H1 (cell line): ENCODE measurements at regions not wholly inside any gene's neighbourhood (a gene's known extent, or its start where the extent isn't known, plus 50 kb on each side); places are given as distances from the start of the nearest gene placed in this dataset.

Experiments used
- CTCF ChIA-PET: fragments of 300-600 bp; sonication (Branson Sonifier 250); formaldehyde crosslinking; loops from one replicate; lab custom pipeline; 2021; ENCODE audit not compliant: partially characterized antibody; lab: Charles Lee
- POLR2A ChIA-PET: fragments of 300-600 bp; sonication (Branson Sonifier 250); formaldehyde crosslinking; loops from one replicate; lab custom pipeline; 2021; ENCODE audit warnings: inconsistent platforms; ENCODE audit not compliant: partially characterized antibody; lab: Charles Lee
- DNase-seq, 2 experiments: peaks; one replicate each; pipeline versions ENCODE4 v3.0.0 to v3.0.0-alpha.2; 2010 to 2022; ENCODE audit warnings: low spot score in 2 of 2, low read depth in 1 of 2, mixed read lengths in 1 of 2
- FAIRE-seq: peaks from 2 replicates; lab custom pipeline; 2011; peaks lifted over from hg19 to GRCh38; lab: Jason Lieb, UNC
- H2AFZ ChIP-seq: 2 replicates; pipeline ENCODE4 v1.8.1; 2012; ENCODE audit warnings: low read length, inconsistent platforms
- H2AK5ac ChIP-seq: 2 replicates; pipeline ENCODE4 v1.6.1; 2013; ENCODE audit warnings: low read depth, low read length
- H2BK120ac ChIP-seq: replicated peaks from 2 replicates; pipeline ENCODE3; 2013; ENCODE audit warnings: low read depth, low read length, inconsistent platforms
- H2BK12ac ChIP-seq: 2 replicates; pipeline ENCODE4 v1.6.1; 2013; ENCODE audit warnings: low read depth, low read length
- H2BK15ac ChIP-seq: 2 replicates; pipeline ENCODE4 v1.6.1; 2013; ENCODE audit warnings: low read length
- H2BK20ac ChIP-seq: 2 replicates; pipeline ENCODE4 v1.6.1; 2013; ENCODE audit warnings: low read length
- H2BK5ac ChIP-seq: 2 replicates; pipeline ENCODE4 v1.6.1; 2013; ENCODE audit warnings: low read depth, low read length
- H3K14ac ChIP-seq: 2 replicates; pipeline ENCODE4 v1.6.1; 2013; ENCODE audit warnings: inconsistent platforms; ENCODE audit not compliant: insufficient read length
- H3K18ac ChIP-seq: 2 replicates; pipeline ENCODE4 v1.6.1; 2013; ENCODE audit warnings: low read length; ENCODE audit errors: extremely low read depth
- H3K23ac ChIP-seq: 2 replicates; pipeline ENCODE4 v1.6.1; 2013; ENCODE audit warnings: inconsistent platforms; ENCODE audit not compliant: insufficient read length
- H3K23me2 ChIP-seq: 2 replicates; pipeline ENCODE4 v1.6.1; 2013; ENCODE audit warnings: low read depth, low read length
- H3K27ac ChIP-seq: 2 replicates; pipeline ENCODE4 v1.6.1; 2011; ENCODE audit warnings: low read depth, low read length, inconsistent platforms
- H3K27me3 ChIP-seq, 4 experiments: replicated peaks in 1 of 4; 1 replicate in 1 of 4; 2 replicates in 3 of 4; pipeline versions ENCODE4 v1.6.1 to v1.8.1; 2011 to 2013; ENCODE audit warnings: low read length in 3 of 4, mild to moderate bottlenecking in 3 of 4, inconsistent platforms in 2 of 4, mixed read lengths in 2 of 4, moderate library complexity in 1 of 4; ENCODE audit not compliant: control insufficient read depth in 3 of 4, insufficient read depth in 3 of 4; ENCODE audit errors: extremely low read depth in 1 of 4
- H3K36me3 ChIP-seq, 4 experiments: 2 replicates each; pipeline versions ENCODE4 v1.6.1 to v1.8.1; 2011 to 2013; ENCODE audit warnings: mild to moderate bottlenecking in 4 of 4, low read length in 3 of 4, moderate library complexity in 2 of 4, control low read depth in 1 of 4, inconsistent platforms in 1 of 4; ENCODE audit not compliant: insufficient read depth in 4 of 4, control insufficient read depth in 2 of 4
- H3K4ac ChIP-seq: replicated peaks from 2 replicates; pipeline ENCODE3; 2013; ENCODE audit warnings: low read length, low read depth, mixed read lengths, inconsistent platforms; ENCODE audit not compliant: insufficient read length
- H3K4me1 ChIP-seq, 4 experiments: replicated peaks in 1 of 4; 1 replicate in 1 of 4; 2 replicates in 3 of 4; pipeline versions ENCODE4 v1.6.1 to v1.8.1; 2011 to 2013; ENCODE audit warnings: low read length in 3 of 4, inconsistent platforms in 2 of 4, mixed read lengths in 1 of 4; ENCODE audit not compliant: insufficient read depth in 4 of 4, control insufficient read depth in 3 of 4
- H3K4me2 ChIP-seq, 2 experiments: 2 replicates each; pipeline versions ENCODE4 v1.6.1 to v1.8.1; 2011 to 2013; ENCODE audit warnings: low read depth in 2 of 2, low read length in 2 of 2, control low read depth in 1 of 2, inconsistent platforms in 1 of 2, mild to moderate bottlenecking in 1 of 2; ENCODE audit not compliant: insufficient read depth in 1 of 2
- H3K4me3 ChIP-seq, 4 experiments: fragments of 200-600, 300-600 bp in 1 of 4; sonication (generic), shearing (Covaris generic), sonication (Bioruptor Twin) in 1 of 4; 2 replicates each; pipeline versions ENCODE4 v1.5.1 to v1.8.1; 2011 to 2016; ENCODE audit warnings: low read length in 4 of 4, low read depth in 3 of 4, control low read depth in 2 of 4, inconsistent platforms in 2 of 4, mild to moderate bottlenecking in 2 of 4, mixed read lengths in 1 of 4, moderate library complexity in 1 of 4; ENCODE audit not compliant: insufficient read depth in 2 of 4; ENCODE audit errors: extremely low read depth in 1 of 4
- H3K56ac ChIP-seq: replicated peaks from 2 replicates; pipeline ENCODE3; 2013; ENCODE audit warnings: low read depth, mild to moderate bottlenecking, mixed read lengths, low read length, inconsistent platforms; ENCODE audit not compliant: insufficient read length
- H3K79me1 ChIP-seq: 2 replicates; pipeline ENCODE4 v1.6.1; 2013; ENCODE audit warnings: low read depth, low read length, control low read depth
- H3K79me2 ChIP-seq, 2 experiments: 2 replicates each; pipeline versions ENCODE4 v1.6.1 to v1.8.1; 2012 to 2013; ENCODE audit warnings: low read length in 2 of 2, mild to moderate bottlenecking in 2 of 2, inconsistent platforms in 1 of 2; ENCODE audit not compliant: insufficient read depth in 2 of 2, control insufficient read depth in 1 of 2
- H3K9ac ChIP-seq, 4 experiments: replicated peaks in 1 of 4; 1 replicate in 1 of 4; 2 replicates in 3 of 4; pipeline versions ENCODE4 v1.6.1 to v1.8.1; 2011 to 2013; ENCODE audit warnings: low read depth in 3 of 4, low read length in 3 of 4, control low read depth in 2 of 4, mild to moderate bottlenecking in 2 of 4, moderate library complexity in 2 of 4, inconsistent platforms in 1 of 4; ENCODE audit errors: extremely low read depth in 1 of 4
- H3K9me3 ChIP-seq, 2 experiments: 2 replicates each; pipeline versions ENCODE4 v1.6.1 to v1.8.1; 2012 to 2013; ENCODE audit warnings: mild to moderate bottlenecking in 2 of 2, moderate library complexity in 2 of 2, control low read depth in 1 of 2, inconsistent platforms in 1 of 2, low read depth in 1 of 2, low read length in 1 of 2, mixed read lengths in 1 of 2; ENCODE audit not compliant: insufficient read depth in 2 of 2
- H4K20me1 ChIP-seq, 2 experiments: replicated peaks in 1 of 2; 2 replicates each; pipeline versions ENCODE3 to v1.8.1; 2011 to 2013; ENCODE audit warnings: inconsistent platforms in 2 of 2, low read length in 2 of 2, mild to moderate bottlenecking in 1 of 2; ENCODE audit not compliant: insufficient read depth in 2 of 2, control insufficient read depth in 1 of 2
- H4K5ac ChIP-seq: 2 replicates; pipeline ENCODE4 v1.6.1; 2013; ENCODE audit warnings: low read length, low read depth, mixed read lengths, inconsistent platforms; ENCODE audit not compliant: insufficient read length
- H4K8ac ChIP-seq: 2 replicates; pipeline ENCODE4 v1.8.0; 2013; ENCODE audit warnings: mild to moderate bottlenecking, moderate library complexity, low read length, inconsistent platforms; ENCODE audit not compliant: insufficient read depth; ENCODE audit errors: extremely low read depth
- H4K91ac ChIP-seq: replicated peaks from 2 replicates; pipeline ENCODE3; 2013; ENCODE audit warnings: low read length, mixed read lengths, inconsistent platforms; ENCODE audit not compliant: insufficient read length
- ASH2L ChIP-seq: fragments of 200-600, 300-600 bp; sonication (generic); IDR thresholded peaks from one replicate; pipeline ENCODE4 v1.7.1; 2017; ENCODE audit warnings: low read length
- BACH1 ChIP-seq: IDR thresholded peaks from 2 replicates; pipeline ENCODE4 v1.6.1; 2012; ENCODE audit warnings: low read length, improper control_type of control experiment
- BCL11A ChIP-seq, 2 experiments: IDR thresholded peaks; one replicate each; pipeline ENCODE4 v1.6.1; 2011; ENCODE audit warnings: low read depth in 2 of 2, low read length in 2 of 2, mild to moderate bottlenecking in 2 of 2
- EP300 ChIP-seq, 2 experiments: IDR thresholded peaks; 1 replicate in 1 of 2; 2 replicates in 1 of 2; pipeline ENCODE4 v1.6.1; 2011 to 2012; ENCODE audit warnings: low read depth in 2 of 2, low read length in 2 of 2, mild to moderate bottlenecking in 2 of 2, borderline replicate concordance in 1 of 2, inconsistent platforms in 1 of 2, moderate library complexity in 1 of 2
- HDAC2 ChIP-seq, 2 experiments: fragments of 300-600 bp in 1 of 2; sonication (generic) in 1 of 2; IDR thresholded peaks; 2 replicates each; pipeline ENCODE4 v1.6.1; 2011 to 2012; ENCODE audit warnings: low read depth in 2 of 2, low read length in 2 of 2, mild to moderate bottlenecking in 2 of 2, moderate library complexity in 2 of 2, borderline replicate concordance in 1 of 2, inconsistent platforms in 1 of 2
- KDM1A ChIP-seq: fragments of 200-600, 300-600 bp; sonication (generic); IDR thresholded peaks from 2 replicates; pipeline ENCODE4 v1.7.1; 2016; ENCODE audit warnings: mild to moderate bottlenecking, low read length, borderline replicate concordance
- RAD21 ChIP-seq, 2 experiments: IDR thresholded peaks in 1 of 2; conservative IDR thresholded peaks in 1 of 2; 2 replicates each; pipeline ENCODE4 v1.6.1; 2011; ENCODE audit warnings: low read depth in 2 of 2, low read length in 2 of 2, improper control_type of control experiment in 1 of 2, inconsistent platforms in 1 of 2, mild to moderate bottlenecking in 1 of 2, moderate library complexity in 1 of 2
- RNF2 ChIP-seq: fragments of 200-900, 300-1000 bp; sonication (generic); IDR thresholded peaks from 2 replicates; pipeline ENCODE4 v1.7.1; 2016; ENCODE audit warnings: borderline replicate concordance, low read depth, mild to moderate bottlenecking, antibody characterized with exemption, low read length; ENCODE audit not compliant: poor library complexity, severe bottlenecking; ENCODE audit errors: missing control alignments
- SP2 ChIP-seq: IDR thresholded peaks from 2 replicates; pipeline ENCODE4 v1.6.1; 2012; ENCODE audit warnings: mild to moderate bottlenecking, low read length, inconsistent platforms
- SRF ChIP-seq: IDR thresholded peaks from 2 replicates; pipeline ENCODE4 v1.6.1; 2011; ENCODE audit warnings: mild to moderate bottlenecking, low read depth, low read length, moderate library complexity
- WGBS, 2 experiments: shearing (Covaris generic) in 1 of 2; methylation state at CpG; one replicate each; pipeline versions ENCODE4 v1.1.6 to v1.1.7; 2013 to 2015; ENCODE audit warnings: low lambda C conversion rate in 2 of 2, mixed read lengths in 2 of 2, inconsistent platforms in 1 of 2, low coverage in 1 of 2, missing lambda C conversion rate in 1 of 2; ENCODE audit not compliant: insufficient replicate concordance in 2 of 2, insufficient coverage in 1 of 2, insufficient read length in 1 of 2; ENCODE audit errors: extremely low coverage in 1 of 2, missing lambda C conversion rate in 1 of 2; 5-methylcytosine and 5-hydroxymethylcytosine counted together
- TF ChIP-seq, protein P1 (sequence below), 3 experiments: IDR thresholded peaks; 1 replicate in 2 of 3; 2 replicates in 1 of 3; pipeline versions ENCODE4 v1.5.1 to v1.6.1; 2011; ENCODE audit warnings: low read length in 3 of 3, mild to moderate bottlenecking in 3 of 3, inconsistent platforms in 2 of 3, low read depth in 1 of 3, moderate library complexity in 1 of 3; ENCODE audit not compliant: insufficient read depth in 1 of 3; ENCODE audit errors: control extremely low read depth in 1 of 3

GRCh38 chr14:89669193-89669592 lies 252.2 kb upstream of the FOXN3 start:
- Histone ChIP-seq H3K14ac (no peak overlapping the region), H3K9ac (no peak overlapping the region), H2BK12ac (no peak overlapping the region), H4K91ac (no peak overlapping the region), H4K8ac (no peak overlapping the region), H3K36me3 (no peaks in the 10 kb centered on the region), H4K20me1 (no peaks in the 10 kb centered on the region), H2AFZ (no peak overlapping the region), H3K23ac (no peak overlapping the region), H2BK20ac (no peak overlapping the region), H4K5ac (no peak overlapping the region), H3K9me3 (peaks cover 3 to 6% of the 10 kb centered on the region in 2 experiments; a peak in 2 of 4 replicates), H3K4me1 (no peaks in the 10 kb centered on the region), H3K18ac (no peak overlapping the region), H3K79me1 (no peaks in the 10 kb centered on the region), H3K23me2 (peaks cover 2% of the 10 kb centered on the region; the same call in 1 of the 2 replicates), H2BK5ac (no peak overlapping the region), H3K27me3 (no peaks in the 10 kb centered on the region), H3K79me2 (no peaks in the 10 kb centered on the region), H2BK120ac (no peak overlapping the region), H3K4ac (no peak overlapping the region), H2AK5ac (no peak overlapping the region), H2BK15ac (no peak overlapping the region), H3K4me3 (no peak overlapping the region), H3K27ac (no peak overlapping the region), H3K56ac (no peak overlapping the region), H3K4me2 (no peak overlapping the region)
- FAIRE-seq: no peak
- ChIA-PET POLR2A (no interaction called here), CTCF (interaction anchor here (1.4 kb wide), 1 partner anchor 9 kb away, joined by 3 read pairs; no protein-coding TSS in a partner anchor)
- WGBS, 2 experiments: 92% methylated on average over 11 of the region's 11 CpGs; no CpG with 5 or more reads in 1 of the 2 experiments
- DNase-seq: no peak
- no peak for TF ChIP-seq BACH1
- no peak for TF ChIP-seq SRF
- no peak for TF ChIP-seq SP2
- TF ChIP-seq RNF2: no peak
- no peak for TF ChIP-seq RAD21 (IDR thresholded peaks at IDR 0.05 in 1 of 2, conservative IDR thresholded peaks at IDR 0.05 in 1 of 2; ENCODE audit: low read depth in 2 of 2, low read length in 2 of 2)
- no peak for TF ChIP-seq KDM1A
- TF ChIP-seq ASH2L: no peak
- no peak for TF ChIP-seq HDAC2 (IDR thresholded peaks at IDR 0.05; ENCODE audit: borderline replicate concordance in 1 of 2, low read depth in 2 of 2, low read length in 2 of 2)
- no peak for TF ChIP-seq BCL11A (IDR thresholded peaks at IDR 0.05; ENCODE audit: low read depth in 2 of 2, low read length in 2 of 2)
- TF ChIP-seq EP300 (IDR thresholded peaks at IDR 0.05; ENCODE audit: borderline replicate concordance in 1 of 2, low read depth in 2 of 2, low read length in 2 of 2): no peak
- TF ChIP-seq, protein P1, sequence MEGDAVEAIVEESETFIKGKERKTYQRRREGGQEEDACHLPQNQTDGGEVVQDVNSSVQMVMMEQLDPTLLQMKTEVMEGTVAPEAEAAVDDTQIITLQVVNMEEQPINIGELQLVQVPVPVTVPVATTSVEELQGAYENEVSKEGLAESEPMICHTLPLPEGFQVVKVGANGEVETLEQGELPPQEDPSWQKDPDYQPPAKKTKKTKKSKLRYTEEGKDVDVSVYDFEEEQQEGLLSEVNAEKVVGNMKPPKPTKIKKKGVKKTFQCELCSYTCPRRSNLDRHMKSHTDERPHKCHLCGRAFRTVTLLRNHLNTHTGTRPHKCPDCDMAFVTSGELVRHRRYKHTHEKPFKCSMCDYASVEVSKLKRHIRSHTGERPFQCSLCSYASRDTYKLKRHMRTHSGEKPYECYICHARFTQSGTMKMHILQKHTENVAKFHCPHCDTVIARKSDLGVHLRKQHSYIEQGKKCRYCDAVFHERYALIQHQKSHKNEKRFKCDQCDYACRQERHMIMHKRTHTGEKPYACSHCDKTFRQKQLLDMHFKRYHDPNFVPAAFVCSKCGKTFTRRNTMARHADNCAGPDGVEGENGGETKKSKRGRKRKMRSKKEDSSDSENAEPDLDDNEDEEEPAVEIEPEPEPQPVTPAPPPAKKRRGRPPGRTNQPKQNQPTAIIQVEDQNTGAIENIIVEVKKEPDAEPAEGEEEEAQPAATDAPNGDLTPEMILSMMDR (IDR thresholded peaks at IDR 0.05; ENCODE audit: control extremely low read depth in 1 of 3, insufficient read depth in 1 of 3, low read depth in 1 of 3, low read length in 3 of 3): no peak
